Cardiac fibroblast (primary cell): ENCODE measurements at regions not wholly inside any gene's neighbourhood (a gene's known extent, or its start where the extent isn't known, plus 50 kb on each side); places are given as distances from the start of the nearest gene placed in this dataset.

Experiments
- DNase-seq, 2 donors: peaks; one replicate each; pipeline versions ENCODE4 v3.0.0 to v3.0.0-alpha.2; 2010; ENCODE audit warnings: low read depth in 2 of 2
- H3K4me3 ChIP-seq, 2 donors: replicated peaks in 1 of 2; 1 replicate in 1 of 2; 2 replicates in 1 of 2; pipeline ENCODE4 v1.5.1; 2011; ENCODE audit warnings: low read depth in 2 of 2, low read length in 2 of 2, mild to moderate bottlenecking in 2 of 2, moderate library complexity in 1 of 2
- TF ChIP-seq, protein P1 (sequence below): IDR thresholded peaks from one replicate; pipeline ENCODE4 v1.5.1; 2011; ENCODE audit warnings: low read depth, mild to moderate bottlenecking, low read length, inconsistent platforms

DNA sequence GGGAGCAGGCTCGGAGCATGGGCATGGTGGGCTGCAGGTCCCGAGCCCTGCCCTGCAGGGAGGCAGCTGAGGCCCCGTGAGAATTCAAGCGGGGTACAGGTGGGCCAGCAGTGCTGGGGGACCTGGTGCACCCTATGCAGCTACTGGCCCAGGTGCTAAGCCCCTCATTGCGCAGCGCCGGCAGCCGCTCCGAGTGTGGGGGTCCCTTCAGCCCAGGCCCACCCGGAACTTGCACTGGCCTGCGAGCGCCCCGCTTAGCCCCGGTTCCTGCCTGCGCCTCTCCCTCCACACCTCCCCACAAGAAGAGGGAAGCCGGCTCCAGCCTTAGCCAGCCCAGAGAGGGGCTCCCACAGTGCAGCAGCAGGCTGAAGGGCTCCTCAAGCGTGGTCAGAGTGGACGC, 250.7 kb downstream of the CRPPA start:
- TF ChIP-seq, protein P1, sequence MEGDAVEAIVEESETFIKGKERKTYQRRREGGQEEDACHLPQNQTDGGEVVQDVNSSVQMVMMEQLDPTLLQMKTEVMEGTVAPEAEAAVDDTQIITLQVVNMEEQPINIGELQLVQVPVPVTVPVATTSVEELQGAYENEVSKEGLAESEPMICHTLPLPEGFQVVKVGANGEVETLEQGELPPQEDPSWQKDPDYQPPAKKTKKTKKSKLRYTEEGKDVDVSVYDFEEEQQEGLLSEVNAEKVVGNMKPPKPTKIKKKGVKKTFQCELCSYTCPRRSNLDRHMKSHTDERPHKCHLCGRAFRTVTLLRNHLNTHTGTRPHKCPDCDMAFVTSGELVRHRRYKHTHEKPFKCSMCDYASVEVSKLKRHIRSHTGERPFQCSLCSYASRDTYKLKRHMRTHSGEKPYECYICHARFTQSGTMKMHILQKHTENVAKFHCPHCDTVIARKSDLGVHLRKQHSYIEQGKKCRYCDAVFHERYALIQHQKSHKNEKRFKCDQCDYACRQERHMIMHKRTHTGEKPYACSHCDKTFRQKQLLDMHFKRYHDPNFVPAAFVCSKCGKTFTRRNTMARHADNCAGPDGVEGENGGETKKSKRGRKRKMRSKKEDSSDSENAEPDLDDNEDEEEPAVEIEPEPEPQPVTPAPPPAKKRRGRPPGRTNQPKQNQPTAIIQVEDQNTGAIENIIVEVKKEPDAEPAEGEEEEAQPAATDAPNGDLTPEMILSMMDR = no peak
- no peak overlapping the region for H3K4me3 ChIP-seq
- no peak for DNase-seq

DNA sequence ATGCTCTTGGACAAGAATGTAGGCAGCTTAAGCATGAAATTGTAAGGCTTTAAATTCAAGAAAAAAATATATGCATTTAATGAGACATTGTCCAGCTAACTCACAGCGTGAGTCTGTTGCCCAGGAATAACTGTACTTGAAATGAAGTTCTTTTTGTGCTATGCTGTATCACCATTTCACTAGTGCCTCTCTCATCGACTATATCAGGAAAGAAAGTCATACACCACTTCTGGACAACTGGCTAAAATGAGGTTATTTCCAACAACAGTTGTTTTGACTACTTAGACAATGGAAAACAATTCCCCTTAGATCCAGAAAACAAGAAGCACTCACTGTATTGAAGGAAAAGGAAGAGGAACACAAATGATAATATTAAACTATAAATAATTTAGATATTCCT, 251.8 kb downstream of the CRPPA start:
- TF ChIP-seq, protein P1 = no peak
- H3K4me3 ChIP-seq = no peak overlapping the region
- DNase-seq = no peak

DNA sequence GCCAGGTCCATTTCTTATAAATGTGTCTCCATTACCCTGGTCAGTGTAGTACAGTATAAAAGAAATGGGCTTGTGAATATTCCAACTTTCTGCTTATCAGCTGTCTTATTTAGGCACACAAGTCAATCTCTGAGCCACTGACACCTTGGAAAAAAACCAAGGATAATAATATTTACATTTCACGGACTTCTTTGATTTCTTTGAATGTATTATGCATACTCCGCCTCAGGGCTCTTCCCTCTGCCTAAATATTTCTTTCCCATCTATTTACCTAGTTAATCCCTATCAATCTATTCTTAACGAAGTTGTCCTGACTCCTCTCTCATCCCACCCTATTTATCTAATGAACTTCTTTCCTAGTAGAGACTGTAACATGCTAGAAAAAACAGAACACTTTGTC, 253.8 kb downstream of the CRPPA start:
- TF ChIP-seq, protein P1 = no peak
- H3K4me3 ChIP-seq = no peak overlapping the region
- no peak for DNase-seq

DNA sequence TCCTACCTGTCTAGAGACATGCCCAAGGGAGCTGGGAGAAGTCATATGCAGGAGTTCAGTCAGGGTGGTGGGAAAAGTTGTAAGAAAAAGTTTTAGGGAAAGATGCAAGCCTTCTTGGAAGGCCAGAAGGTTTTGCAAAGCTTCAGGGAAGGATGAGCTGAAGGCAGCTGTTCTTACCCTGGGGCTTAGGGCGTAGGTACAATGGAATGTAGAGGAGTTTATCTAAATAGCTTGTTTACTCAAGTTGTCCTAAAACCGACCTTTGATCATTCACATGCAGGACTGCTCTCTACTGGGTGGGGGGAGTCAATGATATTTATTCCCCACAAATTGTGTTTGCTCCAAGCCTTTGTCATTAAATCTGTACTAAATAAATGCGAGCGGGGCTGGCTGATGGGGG, 277.0 kb downstream of the CRPPA start:
- H3K4me3 ChIP-seq = no peak overlapping the region
- no peak for DNase-seq
- TF ChIP-seq, protein P1 = no peak

DNA sequence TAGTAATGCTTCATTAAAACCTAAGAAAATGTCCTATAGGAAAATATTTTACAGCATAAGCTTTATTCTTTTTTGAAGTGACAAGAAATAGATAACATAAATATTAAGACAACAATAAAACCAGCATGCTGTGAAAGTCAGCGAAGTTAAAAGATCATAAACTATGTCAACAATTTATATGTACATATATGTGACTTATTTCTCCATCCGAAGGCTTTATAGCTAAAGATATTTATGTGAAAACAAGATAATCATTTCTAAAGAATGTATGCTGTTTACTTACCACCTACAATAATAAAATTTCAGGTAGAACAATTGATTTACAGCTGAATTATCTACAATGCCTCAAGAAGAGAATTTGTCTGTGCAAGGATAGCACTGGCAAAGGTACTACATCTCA, 283.4 kb downstream of the CRPPA start:
- no peak for DNase-seq
- H3K4me3 ChIP-seq = no peak overlapping the region
- TF ChIP-seq, protein P1 = no peak

DNA sequence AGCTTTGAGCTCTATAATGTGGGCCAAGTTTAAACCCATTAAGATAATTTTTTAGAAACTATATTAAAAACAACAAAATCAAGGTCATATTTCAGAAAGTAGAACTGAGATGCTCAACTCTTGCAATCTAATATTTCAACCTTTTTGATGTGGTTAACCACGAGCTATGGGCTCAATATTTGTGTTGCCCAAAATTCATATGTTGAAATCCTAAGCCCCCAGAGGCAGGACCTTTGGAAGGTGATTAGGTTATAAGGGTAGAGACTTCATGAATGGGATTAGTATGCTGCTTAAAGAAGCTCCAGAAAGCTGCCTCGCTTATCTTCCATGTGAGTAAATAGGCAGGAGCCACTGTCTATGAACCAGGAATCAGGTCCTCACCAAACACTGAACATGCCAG, 284.4 kb downstream of the CRPPA start:
- no peak for DNase-seq
- no peak overlapping the region for H3K4me3 ChIP-seq
- TF ChIP-seq, protein P1 = no peak

DNA sequence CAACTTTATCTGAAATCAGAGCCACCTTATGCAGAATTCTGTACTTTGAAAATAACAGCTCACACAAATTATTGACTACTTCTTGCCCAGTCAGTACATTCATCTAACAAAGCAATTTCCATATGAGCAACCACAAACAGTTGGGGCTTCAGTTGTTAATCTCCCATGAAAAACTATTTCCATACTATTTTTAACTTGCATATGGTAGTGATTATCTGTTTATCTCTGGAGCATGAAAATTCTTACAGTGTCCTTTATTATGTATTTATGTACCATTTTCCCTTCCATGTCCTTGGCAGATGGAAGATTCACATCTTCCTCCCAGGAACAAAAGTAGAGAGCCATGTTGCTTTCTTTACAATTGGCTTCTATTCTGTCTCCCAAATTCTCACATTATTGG, 285.7 kb downstream of the CRPPA start:
- TF ChIP-seq, protein P1 = no peak
- no peak overlapping the region for H3K4me3 ChIP-seq
- DNase-seq = no peak
